Activated T-cell treated with anti-CD3 and anti-CD28 coated beads, Interleukin-2, amount 50 U/mL, for 48 hours (primary cell): ENCODE measurements at regions not wholly inside any gene's neighbourhood (a gene's known extent, or its start where the extent isn't known, plus 50 kb on each side); places are given as distances from the start of the nearest gene placed in this dataset.
"Not testable (repeated sequence)": the region's sequence is repeated elsewhere in the genome, so short reads cannot be mapped to it uniquely, and the experiment has no call there.

ENCODE experiments used
- DNase-seq, 2 experiments: peaks; one replicate each; pipeline ENCODE4 v3.0.0-alpha.2; 2020

DNA sequence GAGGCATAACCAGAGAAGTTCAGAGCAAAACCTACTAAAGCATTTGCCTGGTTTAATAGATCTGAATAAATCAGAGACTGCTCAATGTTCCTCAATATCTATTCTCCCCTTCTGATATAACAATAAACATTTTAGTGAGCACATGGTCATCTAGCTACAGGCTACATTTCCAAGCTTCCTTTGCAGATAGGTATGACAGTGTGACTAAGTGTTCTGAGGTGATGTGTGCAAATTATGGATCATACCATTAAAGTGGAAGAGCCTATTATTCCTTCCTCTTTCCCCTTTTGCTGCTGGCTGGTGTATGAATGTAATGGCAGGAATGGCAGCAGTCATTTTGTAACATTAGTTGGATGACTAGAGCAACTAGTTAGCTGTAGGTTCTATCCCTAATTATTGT, 285.8 kb upstream of the RASA1 start:
- no peak for DNase-seq

DNA sequence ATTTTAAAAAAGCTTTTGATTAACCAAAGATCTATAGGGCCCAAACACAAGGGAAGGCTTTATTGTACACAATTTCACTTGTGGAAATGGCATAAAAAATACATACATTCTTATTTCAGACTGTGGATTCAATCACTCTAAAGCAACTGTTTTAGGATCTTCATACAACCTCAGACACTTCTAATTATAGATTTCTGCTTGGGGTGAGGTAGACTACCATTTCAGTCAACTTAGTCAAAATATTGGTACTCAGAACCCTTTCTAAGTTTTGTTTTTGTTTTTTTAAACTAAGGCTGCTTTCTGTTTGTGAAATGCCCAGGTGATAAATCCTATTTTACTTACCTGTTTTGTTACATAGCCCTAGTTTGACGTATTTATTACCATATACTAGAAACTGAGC, 284.5 kb upstream of the RASA1 start:
- DNase-seq, result no peak

DNA sequence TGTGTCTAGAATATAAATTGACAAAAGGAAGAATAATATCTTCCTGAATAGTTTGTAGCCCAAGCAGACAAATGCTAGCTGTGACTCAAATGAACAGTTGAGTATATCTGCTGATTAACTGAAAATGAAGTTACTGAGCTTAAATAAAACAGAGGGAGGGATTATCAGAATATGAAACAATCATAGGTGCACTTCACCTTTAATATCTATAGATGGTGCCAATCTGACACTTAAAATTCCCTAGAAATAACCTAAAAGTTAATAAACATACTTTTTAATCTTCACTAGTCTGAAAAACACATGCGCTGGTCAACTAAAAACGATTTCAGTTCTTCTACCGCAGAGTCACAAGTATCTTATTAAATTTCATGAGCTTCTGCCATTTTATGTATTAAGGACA, 280.8 kb upstream of the RASA1 start:
- no peak for DNase-seq

- DNase-seq, result no peak
These were observed 270.2 kb upstream of the RASA1 start for GRCh38 chr5:86997516-86997915.

GRCh38 chr5:86999951-87000350, 267.7 kb upstream of the RASA1 start:
- DNase-seq, result no peak

GRCh38 chr5:87002485-87002884, 265.2 kb upstream of the RASA1 start:
- no peak for DNase-seq

- DNase-seq, result no peak
These were observed 263.6 kb upstream of the RASA1 start for GRCh38 chr5:87004101-87004500.

DNA sequence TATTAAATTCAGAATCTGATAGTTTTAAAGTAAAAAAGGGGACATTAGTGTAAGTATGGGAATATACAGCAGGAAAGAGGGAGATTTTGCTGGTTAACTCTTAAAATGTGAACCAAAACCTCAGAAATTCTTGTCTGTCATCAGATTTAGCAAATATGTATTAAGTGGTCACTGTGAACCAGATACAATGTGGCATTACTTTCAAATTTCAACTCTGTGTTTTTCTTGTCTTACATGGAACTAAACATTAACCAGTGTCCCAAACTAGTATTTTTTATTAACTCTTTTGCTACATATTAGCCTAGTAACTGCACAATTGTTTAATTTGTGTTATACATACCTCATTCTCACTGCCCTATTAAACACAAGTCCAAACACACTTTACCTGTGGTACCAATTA, 259.9 kb upstream of the RASA1 start:
- DNase-seq, result no peak

- DNase-seq, result no peak
These were observed 258.7 kb upstream of the RASA1 start for GRCh38 chr5:87008751-87009560.

DNA sequence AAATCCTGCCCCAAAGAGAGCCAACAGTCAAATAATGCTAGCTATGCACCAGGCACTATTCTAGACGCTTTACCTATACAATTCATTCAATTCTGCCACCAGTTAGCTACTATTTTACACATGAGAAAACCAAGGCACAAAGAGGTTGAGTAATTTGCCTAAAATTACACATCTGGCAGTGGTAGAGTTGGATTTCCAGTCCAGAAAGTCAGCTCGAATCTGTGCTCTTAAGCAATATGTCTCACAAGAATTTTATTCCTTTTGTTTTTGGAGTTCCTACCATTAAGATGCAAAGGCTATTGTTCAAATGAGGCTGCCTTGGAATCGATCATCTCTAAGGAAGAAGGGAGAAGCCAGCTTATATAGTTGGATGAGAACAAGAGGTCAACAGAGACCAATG, 256.9 kb upstream of the RASA1 start:
- no peak for DNase-seq

- no peak for DNase-seq
These were observed 251.8 kb upstream of the RASA1 start for GRCh38 chr5:87015901-87016300.

DNA sequence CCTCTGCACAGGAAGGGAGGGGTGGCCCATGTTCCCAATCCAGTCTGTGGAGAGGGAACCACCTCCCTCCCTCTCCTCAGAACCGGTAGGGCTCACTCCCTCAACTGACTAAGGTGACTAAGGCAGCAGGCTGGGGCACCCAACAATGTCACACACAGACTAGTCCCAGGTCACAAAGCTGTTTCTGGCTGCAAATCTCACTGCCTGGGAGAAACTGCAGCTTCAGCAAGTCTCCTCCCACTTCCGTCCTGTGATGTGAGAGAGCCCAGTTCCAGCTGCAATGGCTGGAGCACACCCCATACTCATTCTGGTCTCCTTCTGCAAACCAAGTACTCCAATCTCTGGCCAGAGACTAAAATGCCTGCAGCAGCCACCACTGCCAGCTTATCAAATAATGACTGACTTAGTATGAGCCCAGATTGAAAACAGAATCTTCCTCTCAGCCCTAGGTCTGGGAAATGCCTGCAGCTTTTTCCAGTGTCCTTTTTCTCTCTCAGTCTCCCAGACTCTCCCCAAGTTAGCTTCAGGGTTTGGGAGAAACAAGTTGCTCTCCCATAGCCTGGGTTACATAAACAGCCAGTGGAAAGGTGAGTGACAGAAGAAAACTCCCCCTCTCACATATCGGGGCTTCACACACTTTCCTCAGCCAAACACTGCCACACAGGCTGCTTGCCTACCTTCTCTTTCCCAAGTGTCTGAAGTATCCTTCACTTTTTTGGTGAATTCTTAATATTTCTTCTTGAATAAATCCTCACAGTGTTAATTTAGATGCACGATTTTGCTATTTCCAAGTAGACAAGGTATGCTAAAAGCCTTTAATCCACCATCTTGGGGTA, 247.4 kb upstream of the RASA1 start:
- DNase-seq, result peak; percentile 24 to 36

DNA sequence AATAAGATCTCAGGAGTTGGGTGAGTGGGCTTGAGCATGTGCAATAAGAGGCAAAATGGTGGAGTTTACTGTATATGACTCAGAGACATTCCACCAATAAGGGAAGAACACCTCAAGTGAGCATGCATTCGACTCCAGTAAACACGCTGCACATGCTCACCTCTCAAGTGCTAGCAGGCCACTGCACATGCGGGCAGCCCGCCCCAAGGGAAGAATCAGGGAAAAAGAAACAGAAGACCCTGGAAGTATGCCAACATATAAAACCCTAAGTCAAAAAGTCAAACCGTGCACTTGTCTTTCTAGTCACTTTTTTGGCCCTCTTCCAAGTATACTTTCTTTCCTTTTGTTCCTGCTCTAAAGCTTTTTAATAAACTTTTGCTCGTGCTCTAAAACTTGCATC, 245.3 kb upstream of the RASA1 start:
- no peak for DNase-seq

- DNase-seq, result no peak
These were observed 240.1 kb upstream of the RASA1 start for GRCh38 chr5:87027570-87027969.

GRCh38 chr5:87029951-87030350, 237.7 kb upstream of the RASA1 start:
- no peak for DNase-seq

- no peak for DNase-seq
These were observed 237.0 kb upstream of the RASA1 start for GRCh38 chr5:87030699-87031098.

DNA sequence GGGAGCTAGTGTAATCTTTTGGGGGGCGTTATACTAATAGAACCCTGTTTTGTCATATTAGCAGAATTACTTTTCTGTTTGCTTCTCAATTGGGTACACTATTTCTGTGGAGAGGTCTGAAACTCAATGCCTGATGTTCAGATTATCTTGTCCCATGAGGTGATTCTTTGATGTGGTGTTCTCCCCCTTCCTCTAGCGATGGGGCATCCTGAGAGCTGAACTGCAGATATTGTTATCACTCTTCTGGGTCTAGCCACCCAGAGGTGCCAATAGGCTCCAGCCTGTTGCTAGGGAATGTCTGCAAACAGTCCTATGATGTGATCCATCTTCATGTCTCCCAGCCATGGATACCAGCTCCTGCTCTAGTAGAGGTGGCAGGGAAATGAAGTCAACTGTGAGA, 233.1 kb upstream of the RASA1 start:
- DNase-seq, result no peak

- DNase-seq, result no peak
These were observed 225.1 kb upstream of the RASA1 start for GRCh38 chr5:87042554-87042953.

GRCh38 chr5:87048156-87048555, 219.5 kb upstream of the RASA1 start:
- no peak for DNase-seq

DNA sequence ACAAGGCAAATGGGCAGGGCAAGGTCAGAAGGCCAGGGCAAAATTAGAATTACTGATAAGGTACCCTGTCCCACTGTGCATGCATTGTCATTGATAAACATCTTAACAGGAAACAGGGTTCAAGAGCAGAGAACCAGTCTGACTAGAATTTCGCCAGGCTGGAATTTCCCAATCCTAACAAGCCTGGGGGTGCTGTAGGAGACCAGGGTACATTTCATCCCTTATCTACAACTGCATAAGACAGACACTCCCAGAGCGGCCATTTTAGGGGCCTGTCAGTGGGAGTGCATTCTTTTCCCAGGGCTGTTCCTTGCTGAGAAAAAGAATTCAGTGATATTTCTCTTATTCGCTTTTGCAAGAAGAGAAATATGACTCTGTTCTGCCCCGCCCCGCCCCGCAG, 218.7 kb upstream of the RASA1 start:
- not testable (repeated sequence) for DNase-seq

DNA sequence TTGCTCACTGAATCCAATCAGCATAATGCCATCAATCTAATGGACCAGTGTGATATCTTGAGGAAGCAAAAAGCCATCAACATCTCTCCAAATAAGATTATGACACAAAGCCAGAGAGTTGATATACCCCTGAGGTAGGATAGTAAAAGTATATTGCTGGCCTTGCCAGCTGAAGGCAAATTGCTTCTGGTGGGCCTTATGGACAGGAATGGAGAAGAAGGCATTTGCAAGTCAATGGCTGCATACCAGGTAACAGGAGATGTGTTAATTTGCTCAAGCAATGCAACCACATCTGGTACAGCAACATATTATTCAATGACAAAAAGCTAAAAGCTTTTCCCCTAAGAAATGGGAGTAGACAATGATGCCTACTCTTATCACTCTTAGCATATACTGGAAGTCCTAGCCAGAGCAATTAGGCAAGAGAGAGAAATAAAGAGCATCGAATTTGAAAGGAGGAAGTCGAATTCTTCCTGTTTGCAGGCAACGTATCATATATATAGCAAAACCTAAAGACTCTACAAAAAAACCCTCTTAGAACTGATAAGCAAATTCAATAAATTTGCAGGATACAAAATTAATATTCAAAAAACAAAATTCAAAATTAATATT, 216.1 kb upstream of the RASA1 start:
- DNase-seq, result no peak

DNA sequence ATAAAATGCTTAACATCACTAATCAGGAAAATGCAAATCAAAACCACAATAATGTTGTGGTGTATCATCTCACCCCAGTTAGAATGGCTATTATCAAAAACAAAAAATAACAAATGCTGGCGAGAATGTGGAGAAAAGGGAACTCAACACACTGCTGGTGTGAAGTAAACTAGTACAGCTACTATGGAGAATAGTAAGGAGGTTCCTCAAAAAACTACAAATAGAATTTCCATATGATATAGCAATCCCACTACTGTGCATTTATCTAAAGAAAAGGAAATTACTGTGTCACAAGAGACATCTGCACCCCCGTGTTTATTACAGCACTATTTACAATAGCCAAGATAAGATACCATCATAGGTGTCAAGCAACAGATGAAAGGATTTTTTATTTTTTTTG, 214.5 kb upstream of the RASA1 start:
- no peak for DNase-seq

GRCh38 chr5:87054821-87055220, 212.9 kb upstream of the RASA1 start:
- DNase-seq, result no peak

GRCh38 chr5:87061046-87061445, 206.6 kb upstream of the RASA1 start:
- DNase-seq, result no peak
